SK-N-MC (cell line): ENCODE measurements at regions not wholly inside any gene's neighbourhood (a gene's known extent, or its start where the extent isn't known, plus 50 kb on each side); places are given as distances from the start of the nearest gene placed in this dataset.

Experiments used
- DNase-seq: peaks from one replicate; pipeline ENCODE4 v3.0.0-alpha.2; 2011; ENCODE audit warnings: low read depth, low spot score
- H3K27ac ChIP-seq: fragments of 200-600 bp; sonication (generic); 2 replicates; pipeline ENCODE4 v1.5.1; 2016; ENCODE audit warnings: mixed run types
- H3K36me3 ChIP-seq: fragments of 200-600 bp; sonication (generic); 2 replicates; pipeline ENCODE4 v1.6.1; 2017; ENCODE audit warnings: antibody characterized with exemption, low read length, mixed read lengths; ENCODE audit not compliant: insufficient read depth
- H3K4me3 ChIP-seq: fragments of 200-600 bp; sonication (generic); 2 replicates; pipeline ENCODE4 v1.5.1; 2016
- H3K9ac ChIP-seq: fragments of 200-600 bp; sonication (generic); 2 replicates; pipeline ENCODE4 v1.8.0; 2017; ENCODE audit warnings: mixed run types, mixed read lengths; ENCODE audit not compliant: insufficient read length
- H3K9me3 ChIP-seq: fragments of 200-600 bp; sonication (generic); 2 replicates; pipeline ENCODE4 v1.6.1; 2017; ENCODE audit warnings: low read depth, mild to moderate bottlenecking, antibody characterized with exemption, low read length, moderate library complexity, mixed read lengths
- EZH2 ChIP-seq: fragments of 200-600 bp; sonication (generic); IDR thresholded peaks from one replicate; pipeline ENCODE4 v1.6.1; 2017; ENCODE audit warnings: antibody characterized with exemption
- FOXP2 ChIP-seq: optimal IDR thresholded peaks from 2 replicates; pipeline ENCODE3; 2011; ENCODE audit warnings: mild to moderate bottlenecking, moderate library complexity; ENCODE audit not compliant: insufficient read depth; ENCODE audit errors: extremely low read length, control extremely low read depth
- POLR2AphosphoS5 ChIP-seq: IDR thresholded peaks from 2 replicates; pipeline ENCODE4 v1.6.1; 2012; ENCODE audit warnings: mild to moderate bottlenecking, low read depth, low read length, borderline replicate concordance

GRCh38 chr6:90978046-90978445, 391.2 kb upstream of the MAP3K7 start:
- H3K9ac ChIP-seq: no peak overlapping the region
- no peak for TF ChIP-seq POLR2AphosphoS5
- no peak for TF ChIP-seq FOXP2
- TF ChIP-seq EZH2: no peak
- H3K27ac ChIP-seq: no peak overlapping the region
- H3K4me3 ChIP-seq: no peak overlapping the region
- no peaks in the 10 kb centered on the region for H3K9me3 ChIP-seq
- H3K36me3 ChIP-seq: no peaks in the 10 kb centered on the region
- DNase-seq: no peak

GRCh38 chr6:90977513-90977912, 390.6 kb upstream of the MAP3K7 start:
- H3K36me3 ChIP-seq: no peaks in the 10 kb centered on the region
- no peak overlapping the region for H3K4me3 ChIP-seq
- TF ChIP-seq FOXP2 (no peak), POLR2AphosphoS5 (no peak), EZH2 (no peak)
- H3K27ac ChIP-seq: no peak overlapping the region
- H3K9ac ChIP-seq: no peak overlapping the region
- DNase-seq: no peak
- H3K9me3 ChIP-seq: no peaks in the 10 kb centered on the region

DNA sequence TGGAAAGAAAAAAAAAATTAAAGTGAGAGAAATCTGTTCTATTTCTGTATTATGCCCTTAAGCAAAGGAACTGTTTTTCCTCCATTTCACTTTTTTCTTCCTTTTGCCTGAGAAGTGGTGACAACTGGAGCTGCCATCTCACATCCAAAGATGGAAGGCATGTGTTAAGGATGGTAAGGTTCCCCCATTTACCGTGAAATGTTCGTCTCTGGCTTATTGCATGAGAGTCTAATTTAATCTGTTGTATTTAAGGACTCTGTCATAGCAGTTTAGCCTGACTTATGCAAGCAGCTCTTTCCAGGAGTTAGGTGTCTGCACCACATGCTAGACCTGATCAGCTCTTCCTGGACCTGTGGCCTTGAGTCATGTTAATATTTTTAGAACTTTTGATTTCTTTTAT, 389.5 kb upstream of the MAP3K7 start:
- TF ChIP-seq POLR2AphosphoS5 (no peak), FOXP2 (no peak), EZH2 (no peak)
- DNase-seq: no peak
- Histone ChIP-seq H3K4me3 (no peak overlapping the region), H3K9me3 (no peaks in the 10 kb centered on the region), H3K9ac (no peak overlapping the region), H3K27ac (no peak overlapping the region), H3K36me3 (no peaks in the 10 kb centered on the region)

- DNase-seq: no peak
- H3K27ac ChIP-seq: no peak overlapping the region
- no peak overlapping the region for H3K9ac ChIP-seq
- no peak overlapping the region for H3K4me3 ChIP-seq
- H3K9me3 ChIP-seq: no peaks in the 10 kb centered on the region
- TF ChIP-seq POLR2AphosphoS5: no peak
- no peak for TF ChIP-seq FOXP2
- TF ChIP-seq EZH2: no peak
- no peaks in the 10 kb centered on the region for H3K36me3 ChIP-seq
Measured at GRCh38 chr6:90975741-90976140, 388.9 kb upstream of the MAP3K7 start.

DNA sequence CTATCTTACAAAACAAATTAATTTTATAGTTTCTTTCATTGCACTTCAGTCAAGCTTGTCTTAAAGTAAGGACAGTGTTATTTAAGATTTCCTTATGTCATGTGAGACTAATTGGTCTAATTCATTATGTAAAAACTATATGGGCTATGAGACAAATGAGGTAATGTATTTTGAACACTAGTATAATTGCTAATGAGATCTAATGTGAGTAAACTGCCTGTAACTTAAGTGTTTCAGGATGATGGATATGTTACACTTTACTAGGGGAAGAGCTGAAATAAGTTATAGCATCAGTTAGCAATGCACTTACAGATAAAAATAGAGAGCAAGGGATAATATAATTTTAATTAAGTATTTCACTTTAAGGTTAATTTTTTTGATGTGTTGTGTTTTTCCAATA, 386.3 kb upstream of the MAP3K7 start:
- H3K4me3 ChIP-seq: no peak overlapping the region
- no peaks in the 10 kb centered on the region for H3K36me3 ChIP-seq
- no peak for DNase-seq
- no peak overlapping the region for H3K27ac ChIP-seq
- TF ChIP-seq EZH2 (no peak), POLR2AphosphoS5 (no peak), FOXP2 (no peak)
- H3K9me3 ChIP-seq: no peaks in the 10 kb centered on the region
- no peak overlapping the region for H3K9ac ChIP-seq

DNA sequence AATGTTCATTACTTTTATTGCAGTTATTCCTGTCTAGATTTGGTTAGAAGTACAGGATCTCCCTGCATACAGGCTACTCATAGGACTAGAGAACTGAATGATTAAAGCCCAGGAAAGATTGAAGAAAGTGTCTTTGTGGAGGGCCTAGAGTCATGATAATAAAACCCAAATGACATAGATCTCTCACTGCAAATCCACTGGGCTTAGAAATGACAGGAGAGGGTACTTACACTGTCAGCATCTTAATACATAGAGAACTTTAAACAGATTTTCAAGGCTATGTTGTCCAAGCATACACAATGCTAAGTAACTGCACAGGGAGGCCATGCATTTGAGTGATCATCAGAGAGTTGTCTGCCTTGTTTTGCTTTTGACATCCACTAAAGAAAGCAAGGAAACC, 383.8 kb upstream of the MAP3K7 start:
- Histone ChIP-seq H3K4me3 (no peak overlapping the region), H3K9ac (no peak overlapping the region), H3K36me3 (no peaks in the 10 kb centered on the region), H3K9me3 (no peaks in the 10 kb centered on the region), H3K27ac (no peak overlapping the region)
- TF ChIP-seq EZH2 (no peak), POLR2AphosphoS5 (no peak)
- no peak for DNase-seq

DNA sequence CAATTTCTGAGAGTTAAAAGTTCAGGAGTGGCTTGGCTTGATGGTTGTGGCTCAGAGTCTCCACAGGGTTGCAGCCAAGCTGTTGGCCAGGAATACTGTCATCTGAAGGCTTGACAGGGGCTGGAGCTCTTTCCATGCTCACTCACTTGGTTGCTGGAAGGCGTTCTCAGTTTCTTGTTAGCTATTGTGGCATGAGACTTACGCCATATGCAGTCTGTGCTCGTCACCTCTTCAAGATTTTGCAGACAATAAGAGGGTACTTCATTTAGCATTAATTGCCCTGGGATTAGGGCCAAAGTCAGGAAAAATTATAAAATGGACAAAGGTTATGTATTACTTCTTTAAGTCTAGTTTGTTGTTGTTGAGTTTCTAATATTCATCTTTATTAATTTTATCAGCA, 380.6 kb upstream of the MAP3K7 start:
- Histone ChIP-seq H3K36me3 (no peaks in the 10 kb centered on the region), H3K9ac (no peak overlapping the region), H3K9me3 (no peaks in the 10 kb centered on the region), H3K4me3 (no peak overlapping the region), H3K27ac (no peak overlapping the region)
- TF ChIP-seq POLR2AphosphoS5 (no peak), EZH2 (no peak), FOXP2 (no peak)
- no peak for DNase-seq

GRCh38 chr6:90960324-90960723, 373.5 kb upstream of the MAP3K7 start:
- no peak for DNase-seq

GRCh38 chr6:90955246-90955645, 368.4 kb upstream of the MAP3K7 start:
- DNase-seq: no peak
- Histone ChIP-seq H3K9me3 (no peaks in the 10 kb centered on the region; the same call in 1 of the 2 replicates), H3K4me3 (no peak overlapping the region), H3K9ac (no peak overlapping the region), H3K27ac (no peak overlapping the region), H3K36me3 (no peaks in the 10 kb centered on the region)
- no peak for TF ChIP-seq EZH2
- TF ChIP-seq FOXP2: no peak
- TF ChIP-seq POLR2AphosphoS5: no peak

More at GRCh38 chr6:90960324-90960723, 373.5 kb upstream of the MAP3K7 start:
- H3K4me3 ChIP-seq: no peak overlapping the region
- H3K36me3 ChIP-seq: no peaks in the 10 kb centered on the region
- H3K9me3 ChIP-seq: no peaks in the 10 kb centered on the region
- no peak overlapping the region for H3K27ac ChIP-seq
- no peak overlapping the region for H3K9ac ChIP-seq
- TF ChIP-seq EZH2: no peak
- TF ChIP-seq FOXP2: no peak
- no peak for TF ChIP-seq POLR2AphosphoS5
